ENCODE measurements at regions not wholly inside any gene's neighbourhood (a gene's known extent, or its start where the extent isn't known, plus 50 kb on each side); places are given as distances from the start of the nearest gene placed in this dataset.
A peak's percentile ranks its signal among the peaks of the same experiment; 100 is the strongest.

DNA sequence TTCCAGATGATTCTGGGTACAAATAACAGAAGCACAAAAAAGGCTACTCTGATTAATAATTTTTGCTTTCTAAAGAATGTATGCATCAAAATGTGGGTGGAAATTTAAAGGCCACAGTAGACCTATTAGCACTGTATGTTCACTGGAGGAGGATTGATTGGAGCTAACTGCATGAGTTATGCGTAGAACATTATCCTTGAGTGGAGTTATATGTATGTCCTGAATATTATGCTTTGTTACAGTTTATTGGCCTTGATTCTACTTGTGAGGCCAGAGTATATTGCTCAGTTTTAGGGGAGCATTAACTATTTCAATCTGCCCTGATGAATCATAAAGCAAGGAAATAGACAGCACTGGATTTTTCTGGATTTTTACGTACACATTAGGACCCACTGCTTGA, 87.9 kb downstream of the CDCA7 start:
- H3F3A ChIP-seq (ENCODE audit: low read depth) = peaks cover 2% of the 10 kb centered on the region
- H3K4me1 ChIP-seq = peaks cover 9% of the 10 kb centered on the region
- H3K36me3 Mint-ChIP-seq = no peaks in the 10 kb centered on the region
- H3K27ac Mint-ChIP-seq = no peak overlapping the region
- no peak overlapping the region for H2AFZ ChIP-seq (replicated peaks)
- peaks cover 17% of the 10 kb centered on the region for H3K4me1 Mint-ChIP-seq
- TF ChIP-seq EZH2 (IDR thresholded peaks at IDR 0.05) (no peak), EZH2phosphoT487 (IDR thresholded peaks at IDR 0.05) (no peak)
- TF ChIP-seq, protein P1, sequence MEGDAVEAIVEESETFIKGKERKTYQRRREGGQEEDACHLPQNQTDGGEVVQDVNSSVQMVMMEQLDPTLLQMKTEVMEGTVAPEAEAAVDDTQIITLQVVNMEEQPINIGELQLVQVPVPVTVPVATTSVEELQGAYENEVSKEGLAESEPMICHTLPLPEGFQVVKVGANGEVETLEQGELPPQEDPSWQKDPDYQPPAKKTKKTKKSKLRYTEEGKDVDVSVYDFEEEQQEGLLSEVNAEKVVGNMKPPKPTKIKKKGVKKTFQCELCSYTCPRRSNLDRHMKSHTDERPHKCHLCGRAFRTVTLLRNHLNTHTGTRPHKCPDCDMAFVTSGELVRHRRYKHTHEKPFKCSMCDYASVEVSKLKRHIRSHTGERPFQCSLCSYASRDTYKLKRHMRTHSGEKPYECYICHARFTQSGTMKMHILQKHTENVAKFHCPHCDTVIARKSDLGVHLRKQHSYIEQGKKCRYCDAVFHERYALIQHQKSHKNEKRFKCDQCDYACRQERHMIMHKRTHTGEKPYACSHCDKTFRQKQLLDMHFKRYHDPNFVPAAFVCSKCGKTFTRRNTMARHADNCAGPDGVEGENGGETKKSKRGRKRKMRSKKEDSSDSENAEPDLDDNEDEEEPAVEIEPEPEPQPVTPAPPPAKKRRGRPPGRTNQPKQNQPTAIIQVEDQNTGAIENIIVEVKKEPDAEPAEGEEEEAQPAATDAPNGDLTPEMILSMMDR (IDR thresholded peaks at IDR 0.05) = no peak
- peaks cover 4% of the 10 kb centered on the region for H3K9me3 Mint-ChIP-seq
- H3K9me3 ChIP-seq (ENCODE audit: low read depth) = no peaks in the 10 kb centered on the region
- H3K27me3 ChIP-seq = no peaks in the 10 kb centered on the region
- H3K79me2 ChIP-seq (ENCODE audit: low read depth) = no peaks in the 10 kb centered on the region
- no peak overlapping the region for H3K4me2 ChIP-seq
- H3K9ac ChIP-seq = no peak overlapping the region
- H3K4me3 ChIP-seq = no peak overlapping the region
- no peaks in the 10 kb centered on the region for H3K36me3 ChIP-seq
- no peak for DNase-seq (ENCODE audit: low spot score)
- H3K27ac ChIP-seq = no peak overlapping the region
- H3K4me3 Mint-ChIP-seq = no peak overlapping the region
- no peaks in the 10 kb centered on the region for H4K20me1 ChIP-seq (ENCODE audit: low read depth)
- no peaks in the 10 kb centered on the region for H3K27me3 Mint-ChIP-seq (ENCODE audit: insufficient read depth, low read depth)

DNA sequence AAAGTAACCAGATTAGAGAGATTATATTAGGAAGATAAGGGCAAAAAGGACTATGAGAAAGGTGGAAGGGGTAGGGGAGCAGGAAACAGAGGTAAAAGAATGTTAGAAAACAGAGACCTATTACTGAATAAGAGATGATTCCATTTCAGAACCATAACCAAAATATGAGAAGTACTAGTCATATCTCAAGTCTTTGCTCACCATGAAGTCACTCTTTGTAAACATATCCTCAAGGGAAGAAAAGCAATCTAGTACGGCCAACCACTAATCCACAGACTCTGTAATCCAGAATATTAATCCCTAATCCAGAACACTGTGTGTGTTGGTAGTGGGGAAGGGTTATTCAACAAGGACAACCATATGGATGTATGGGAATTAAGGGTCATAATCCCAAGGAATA, 92.0 kb downstream of the CDCA7 start:
- Histone ChIP-seq H4K20me1 (ENCODE audit: low read depth) (no peaks in the 10 kb centered on the region), H3K36me3 (no peaks in the 10 kb centered on the region), H3K4me3 (no peak overlapping the region), H3K4me2 (no peak overlapping the region), H3K27ac (no peak overlapping the region), H3K4me1 (peaks cover 14% of the 10 kb centered on the region), H3K9me3 (ENCODE audit: low read depth) (no peaks in the 10 kb centered on the region), H2AFZ (replicated peaks) (no peak overlapping the region), H3K9ac (no peak overlapping the region), H3K27me3 (no peaks in the 10 kb centered on the region), H3F3A (ENCODE audit: low read depth) (peaks cover 14% of the 10 kb centered on the region), H3K79me2 (ENCODE audit: low read depth) (no peaks in the 10 kb centered on the region)
- Mint-ChIP-seq H3K4me1 (peaks cover 23% of the 10 kb centered on the region), H3K9me3 (peaks cover 4% of the 10 kb centered on the region), H3K4me3 (no peak overlapping the region), H3K27ac (no peak overlapping the region), H3K36me3 (no peaks in the 10 kb centered on the region), H3K27me3 (ENCODE audit: insufficient read depth, low read depth) (peaks cover 6% of the 10 kb centered on the region)
- DNase-seq (ENCODE audit: low spot score) = no peak
- TF ChIP-seq, protein P1 (IDR thresholded peaks at IDR 0.05) = no peak
- TF ChIP-seq EZH2phosphoT487 (IDR thresholded peaks at IDR 0.05) (no peak), EZH2 (IDR thresholded peaks at IDR 0.05) (no peak)

DNA sequence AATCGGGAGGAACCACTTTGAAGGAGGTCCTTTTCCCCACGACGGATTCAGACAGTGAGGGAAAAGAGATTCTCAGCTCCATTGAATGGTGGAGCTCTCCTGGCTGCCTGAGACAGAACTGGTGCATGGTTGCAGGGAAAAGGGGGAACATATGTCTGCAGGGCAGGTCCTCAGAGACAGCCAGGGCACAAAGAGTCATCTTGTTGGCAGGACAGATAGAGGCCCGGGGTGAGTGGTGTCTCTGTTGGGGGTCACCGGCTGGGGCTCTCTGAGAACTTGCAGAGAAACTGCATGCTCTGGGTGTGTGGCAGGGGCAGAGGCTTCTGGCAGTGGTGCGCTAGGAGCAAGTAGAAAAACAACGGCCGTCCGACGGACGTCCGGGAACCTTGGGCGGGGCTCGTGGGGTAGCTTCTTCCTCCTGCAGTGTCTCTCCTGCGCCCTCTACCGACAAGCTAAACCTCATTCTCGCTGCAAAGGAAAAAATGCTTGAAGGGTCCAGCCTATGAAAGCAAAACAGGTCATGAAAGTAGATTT, 94.3 kb downstream of the CDCA7 start:
- DNase-seq (ENCODE audit: low spot score) = peak; percentile 91
- peak overlapping the region; percentile 58 for H3K27ac Mint-ChIP-seq
- H3K4me2 ChIP-seq = no peak overlapping the region
- H3K27me3 ChIP-seq = no peaks in the 10 kb centered on the region
- peaks cover 39% of the 10 kb centered on the region for H3K4me1 Mint-ChIP-seq
- H3K4me3 Mint-ChIP-seq = peak overlapping the region; percentile 31
- no peaks in the 10 kb centered on the region for H3K79me2 ChIP-seq (ENCODE audit: low read depth)
- peaks cover 6% of the 10 kb centered on the region for H3K27me3 Mint-ChIP-seq (ENCODE audit: insufficient read depth, low read depth)
- TF ChIP-seq EZH2phosphoT487 (IDR thresholded peaks at IDR 0.05) = no peak
- TF ChIP-seq, protein P1 (IDR thresholded peaks at IDR 0.05) = peak; percentile 75
- no peak overlapping the region for H3K27ac ChIP-seq
- H4K20me1 ChIP-seq (ENCODE audit: low read depth) = no peaks in the 10 kb centered on the region
- peaks cover 35% of the 10 kb centered on the region for H3K4me1 ChIP-seq
- H2AFZ ChIP-seq (replicated peaks) = peak overlapping the region; percentile 81
- no peaks in the 10 kb centered on the region for H3K36me3 Mint-ChIP-seq
- no peaks in the 10 kb centered on the region for H3K36me3 ChIP-seq
- H3K9ac ChIP-seq = no peak overlapping the region
- peaks cover 4% of the 10 kb centered on the region for H3K9me3 Mint-ChIP-seq
- H3K4me3 ChIP-seq = no peak overlapping the region
- peaks cover 37% of the 10 kb centered on the region for H3F3A ChIP-seq (ENCODE audit: low read depth)
- H3K9me3 ChIP-seq (ENCODE audit: low read depth) = no peaks in the 10 kb centered on the region

Data from neural progenitor cell (in vitro differentiated cells).